Vagina (tissue), 2 donors: ENCODE measurements at regions not wholly inside any gene's neighbourhood (a gene's known extent, or its start where the extent isn't known, plus 50 kb on each side); places are given as distances from the start of the nearest gene placed in this dataset.
"Not testable (repeated sequence)": the region's sequence is repeated elsewhere in the genome, so short reads cannot be mapped to it uniquely, and the experiment has no call there.

Experiments
- DNase-seq, 2 donors: peaks; one replicate each; pipeline ENCODE4 v3.0.0-alpha.2; 2017; ENCODE audit errors: extremely low spot score in 2 of 2
- H3K27ac ChIP-seq: fragments of 200-600 bp; sonication (generic); one replicate; pipeline ENCODE4 v1.5.1; 2019
- H3K27me3 ChIP-seq: fragments of 200-600 bp; sonication (generic); one replicate; pipeline ENCODE4 v1.5.1; 2019
- H3K36me3 ChIP-seq, 2 donors: fragments of 200-600 bp; sonication (generic); one replicate each; pipeline ENCODE4 v1.5.1; 2017 to 2019
- H3K4me1 ChIP-seq: fragments of 200-600 bp; sonication (generic); one replicate; pipeline ENCODE4 v1.5.1; 2019
- H3K4me3 ChIP-seq, 2 donors: fragments of 200-600 bp; sonication (generic); 1 replicate in 1 of 2; 2 replicates in 1 of 2; pipeline ENCODE4 v1.5.1; 2016 to 2019
- H3K9me3 ChIP-seq: fragments of 200-600 bp; sonication (generic); one replicate; pipeline ENCODE4 v1.5.1; 2019
- POLR2A ChIP-seq, 2 donors: fragments of 450-650 bp; IDR thresholded peaks; one replicate each; pipeline ENCODE4 v1.6.1; 2017; ENCODE audit warnings: antibody characterized with exemption in 2 of 2, mild to moderate bottlenecking in 2 of 2, moderate library complexity in 2 of 2
- POLR2AphosphoS5 ChIP-seq, 2 donors: sonication (generic); formaldehyde crosslinking; IDR thresholded peaks; one replicate each; pipeline ENCODE4 v1.9.0; 2017; ENCODE audit warnings: antibody characterized with exemption in 2 of 2, mild to moderate bottlenecking in 2 of 2, low read depth in 1 of 2; ENCODE audit not compliant: insufficient read depth in 1 of 2
- intact Hi-C: fragments of 100-400 bp; cut with DNase I; formaldehyde crosslinking; loops from one replicate; pipeline ENCODE4 v1.15.1; 2023
- TF ChIP-seq, protein P1 (sequence below), 3 experiments: fragments of 450-650 bp in 2 of 3; fragments of 200-600 bp in 1 of 3; sonication (generic) in 1 of 3; IDR thresholded peaks; one replicate each; pipeline ENCODE4 v1.5.1; 2017 to 2019; ENCODE audit warnings: antibody characterized with exemption in 3 of 3, mild to moderate bottlenecking in 2 of 3, moderate library complexity in 2 of 3

DNA sequence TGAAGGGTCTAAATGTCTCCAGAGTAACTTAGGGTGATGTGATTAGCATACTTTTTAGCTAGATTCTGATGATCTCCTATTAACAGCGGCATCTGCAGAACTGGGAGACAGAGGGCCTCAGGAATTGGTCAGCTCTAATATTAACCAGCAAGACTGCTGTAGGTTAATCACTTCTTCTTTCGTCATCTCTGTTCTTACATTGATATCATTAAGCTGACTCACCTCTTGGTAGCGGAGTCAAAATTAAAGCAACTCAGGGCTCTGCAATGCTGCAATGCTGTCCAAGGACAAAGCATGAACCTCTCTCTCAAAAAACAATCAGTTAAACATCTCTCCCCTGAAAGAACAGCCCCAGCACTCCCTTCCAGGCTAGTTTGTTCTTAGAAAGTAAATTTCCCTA is 57.5 kb upstream of the TRA2B start:
- H3K4me1 ChIP-seq: no peaks in the 10 kb centered on the region
- no peak for TF ChIP-seq POLR2A (IDR thresholded peaks at IDR 0.05)
- TF ChIP-seq POLR2AphosphoS5 (IDR thresholded peaks at IDR 0.05; ENCODE audit: insufficient read depth in 1 of 2, low read depth in 1 of 2): no peak
- TF ChIP-seq, protein P1, sequence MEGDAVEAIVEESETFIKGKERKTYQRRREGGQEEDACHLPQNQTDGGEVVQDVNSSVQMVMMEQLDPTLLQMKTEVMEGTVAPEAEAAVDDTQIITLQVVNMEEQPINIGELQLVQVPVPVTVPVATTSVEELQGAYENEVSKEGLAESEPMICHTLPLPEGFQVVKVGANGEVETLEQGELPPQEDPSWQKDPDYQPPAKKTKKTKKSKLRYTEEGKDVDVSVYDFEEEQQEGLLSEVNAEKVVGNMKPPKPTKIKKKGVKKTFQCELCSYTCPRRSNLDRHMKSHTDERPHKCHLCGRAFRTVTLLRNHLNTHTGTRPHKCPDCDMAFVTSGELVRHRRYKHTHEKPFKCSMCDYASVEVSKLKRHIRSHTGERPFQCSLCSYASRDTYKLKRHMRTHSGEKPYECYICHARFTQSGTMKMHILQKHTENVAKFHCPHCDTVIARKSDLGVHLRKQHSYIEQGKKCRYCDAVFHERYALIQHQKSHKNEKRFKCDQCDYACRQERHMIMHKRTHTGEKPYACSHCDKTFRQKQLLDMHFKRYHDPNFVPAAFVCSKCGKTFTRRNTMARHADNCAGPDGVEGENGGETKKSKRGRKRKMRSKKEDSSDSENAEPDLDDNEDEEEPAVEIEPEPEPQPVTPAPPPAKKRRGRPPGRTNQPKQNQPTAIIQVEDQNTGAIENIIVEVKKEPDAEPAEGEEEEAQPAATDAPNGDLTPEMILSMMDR (IDR thresholded peaks at IDR 0.05): no peak
- no peaks in the 10 kb centered on the region for H3K36me3 ChIP-seq
- intact Hi-C loops: no loop called here
- no peaks in the 10 kb centered on the region for H3K9me3 ChIP-seq
- H3K27ac ChIP-seq: no peak overlapping the region
- DNase-seq: no peak
- no peaks in the 10 kb centered on the region for H3K27me3 ChIP-seq
- no peak overlapping the region for H3K4me3 ChIP-seq

DNA sequence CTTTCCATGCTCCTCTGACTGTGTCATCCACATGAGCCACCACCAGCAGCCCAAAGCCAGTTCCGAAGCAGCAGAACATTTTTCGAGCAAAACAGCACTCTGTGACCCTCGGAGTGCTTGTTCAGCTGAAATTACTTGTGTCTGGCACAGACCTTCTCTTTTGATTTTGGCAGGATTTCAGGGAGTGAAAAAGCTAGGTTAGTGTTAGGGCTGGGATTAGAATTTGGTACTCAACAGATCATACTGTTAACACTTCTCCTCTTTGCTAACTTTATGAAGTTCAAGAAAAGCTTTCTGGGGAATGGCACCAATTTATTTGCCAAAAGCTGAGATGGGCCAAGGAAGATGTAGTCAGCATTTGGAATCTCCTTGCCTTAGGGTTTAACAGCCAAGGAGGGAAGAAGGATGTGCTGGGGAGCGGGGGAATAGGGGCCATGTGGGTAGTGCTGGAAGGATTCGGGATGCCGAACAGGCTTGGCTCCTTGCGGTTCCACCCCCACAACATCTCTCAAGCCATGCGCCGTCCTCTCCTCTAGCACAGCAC is 55.1 kb upstream of the TRA2B start:
- no peak overlapping the region for H3K4me3 ChIP-seq
- no peak for TF ChIP-seq POLR2AphosphoS5 (IDR thresholded peaks at IDR 0.05; ENCODE audit: insufficient read depth in 1 of 2, low read depth in 1 of 2)
- TF ChIP-seq, protein P1 (IDR thresholded peaks at IDR 0.05): no peak
- TF ChIP-seq POLR2A (IDR thresholded peaks at IDR 0.05): no peak
- H3K4me1 ChIP-seq: no peaks in the 10 kb centered on the region
- no peaks in the 10 kb centered on the region for H3K36me3 ChIP-seq
- H3K27me3 ChIP-seq: no peaks in the 10 kb centered on the region
- no peak overlapping the region for H3K27ac ChIP-seq
- intact Hi-C loops: no loop called here
- no peaks in the 10 kb centered on the region for H3K9me3 ChIP-seq
- no peak for DNase-seq

DNA sequence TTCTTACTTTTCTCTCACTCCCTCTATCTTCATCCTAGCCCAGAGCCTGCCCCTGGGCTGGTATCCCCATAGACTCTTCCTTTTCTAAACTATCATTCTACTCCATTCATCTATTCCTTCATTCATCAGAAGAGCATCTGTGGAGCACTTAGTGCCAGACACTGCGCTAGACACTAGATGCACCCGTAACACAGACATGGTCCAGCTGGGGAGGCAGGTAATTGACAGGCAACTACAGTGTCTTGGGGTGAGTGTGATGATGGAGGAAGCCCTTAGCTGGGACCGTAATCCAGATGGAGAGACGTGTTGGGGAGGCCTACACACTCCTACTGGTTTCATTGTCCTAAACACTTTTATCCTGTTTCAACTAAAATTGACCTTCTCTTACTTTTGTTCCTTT is 53.2 kb upstream of the TRA2B start:
- DNase-seq, intact Hi-C loops, H3K36me3 ChIP-seq, H3K9me3 ChIP-seq, H3K4me3 ChIP-seq, H3K27ac ChIP-seq, H3K27me3 ChIP-seq, H3K4me1 ChIP-seq: not testable (repeated sequence)

DNA sequence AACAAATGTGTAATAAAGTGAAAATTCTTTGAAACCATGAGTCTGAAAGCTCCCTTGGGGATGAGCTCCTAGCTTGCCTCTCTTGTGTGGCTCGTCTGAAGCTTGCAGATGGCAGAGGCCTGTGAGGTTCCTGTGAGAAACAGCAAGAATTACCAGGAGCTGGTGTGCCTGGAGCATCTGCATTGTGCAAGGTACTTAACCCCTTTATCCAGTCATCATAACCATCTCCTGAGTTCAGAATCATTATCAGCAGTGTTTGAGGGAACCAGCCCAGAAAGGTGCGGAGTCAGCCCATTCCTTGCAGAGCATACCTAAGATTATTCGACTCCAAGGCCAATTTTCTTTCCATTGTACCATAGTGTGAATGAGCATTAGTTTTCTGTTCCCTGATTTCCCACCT is 51.7 kb upstream of the TRA2B start:
- TF ChIP-seq POLR2A (IDR thresholded peaks at IDR 0.05) (no peak), POLR2AphosphoS5 (IDR thresholded peaks at IDR 0.05; ENCODE audit: insufficient read depth in 1 of 2, low read depth in 1 of 2) (no peak)
- TF ChIP-seq, protein P1 (IDR thresholded peaks at IDR 0.05): no peak
- no peaks in the 10 kb centered on the region for H3K27me3 ChIP-seq
- intact Hi-C loops: loop anchor here (5.0 to 10.0 kb wide), 2 partner anchors 285 to 553 kb away; partner anchors contain the start of gene CRYGS
- H3K4me3 ChIP-seq: no peak overlapping the region
- no peaks in the 10 kb centered on the region for H3K4me1 ChIP-seq
- DNase-seq: no peak
- H3K9me3 ChIP-seq: no peaks in the 10 kb centered on the region
- no peak overlapping the region for H3K27ac ChIP-seq
- H3K36me3 ChIP-seq: no peaks in the 10 kb centered on the region

DNA sequence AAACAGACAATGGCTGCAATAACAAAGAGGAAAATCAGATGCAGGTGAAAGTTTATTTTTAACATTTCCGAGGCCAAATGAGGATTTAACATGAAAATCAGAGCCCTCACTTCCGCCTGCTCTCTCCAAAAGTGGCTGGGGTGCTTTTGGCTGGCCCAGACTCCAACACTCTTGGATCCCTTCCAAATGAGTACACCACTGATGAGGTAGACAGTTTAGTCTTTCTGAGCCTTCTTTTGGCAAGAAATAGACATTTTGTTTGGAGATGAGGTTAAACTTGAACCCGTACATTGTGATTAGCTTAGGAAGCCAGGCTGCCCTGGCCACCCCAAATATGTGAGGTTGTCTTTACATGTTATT is 51.0 kb upstream of the TRA2B start:
- Histone ChIP-seq H3K27ac (no peak overlapping the region), H3K36me3 (no peaks in the 10 kb centered on the region), H3K4me3 (no peak overlapping the region), H3K4me1 (no peaks in the 10 kb centered on the region), H3K27me3 (no peaks in the 10 kb centered on the region), H3K9me3 (no peaks in the 10 kb centered on the region)
- DNase-seq: no peak
- intact Hi-C loops: loop anchor here (5.0 to 10.0 kb wide), 2 partner anchors 286 to 554 kb away; partner anchors contain the start of gene CRYGS
- no peak for TF ChIP-seq POLR2A (IDR thresholded peaks at IDR 0.05)
- TF ChIP-seq, protein P1 (IDR thresholded peaks at IDR 0.05): no peak
- no peak for TF ChIP-seq POLR2AphosphoS5 (IDR thresholded peaks at IDR 0.05; ENCODE audit: insufficient read depth in 1 of 2, low read depth in 1 of 2)
